Activated T-helper 1 cell treated with anti-CD3 and anti-CD28 coated beads, Interleukin-12 subunit alpha, Interleukin-12 subunit beta, Interleukin-2, Interleukin-4 antibody, amounts not matched to agents 30 ng/mL and 10 ng/mL and 1 ng/mL, durations not matched to agents 14 hours and 24 hours and 36 hours (primary cell): ENCODE measurements at regions not wholly inside any gene's neighbourhood (a gene's known extent, or its start where the extent isn't known, plus 50 kb on each side); places are given as distances from the start of the nearest gene placed in this dataset.

Experiments
- DNase-seq: peaks from one replicate; pipeline ENCODE4 v3.0.0; 2021; ENCODE audit warnings: low spot score
- H3K27ac Mint-ChIP-seq: one replicate; pipeline ENCODE4 v1.8.0; 2021; ENCODE audit warnings: mild to moderate bottlenecking, mixed read lengths
- H3K27me3 Mint-ChIP-seq: one replicate; pipeline ENCODE4 v1.8.0; 2022; ENCODE audit warnings: mild to moderate bottlenecking, moderate library complexity, mixed read lengths; ENCODE audit not compliant: insufficient read depth
- H3K36me3 Mint-ChIP-seq: one replicate; pipeline ENCODE4 v1.8.0; 2021; ENCODE audit warnings: low read depth, mixed read lengths
- H3K4me1 Mint-ChIP-seq: one replicate; pipeline ENCODE4 v1.8.0; 2021; ENCODE audit warnings: low read depth, mixed read lengths
- H3K4me3 Mint-ChIP-seq: one replicate; pipeline ENCODE4 v1.8.0; 2021; ENCODE audit warnings: mild to moderate bottlenecking, moderate library complexity, mixed read lengths
- H3K9me3 Mint-ChIP-seq: one replicate; pipeline ENCODE4 v1.8.0; 2021; ENCODE audit warnings: mixed read lengths
- intact Hi-C: fragments of 100-400 bp; cut with micrococcal nuclease; formaldehyde crosslinking; loops from one replicate; pipeline ENCODE4 v1.15.1; 2024

DNA sequence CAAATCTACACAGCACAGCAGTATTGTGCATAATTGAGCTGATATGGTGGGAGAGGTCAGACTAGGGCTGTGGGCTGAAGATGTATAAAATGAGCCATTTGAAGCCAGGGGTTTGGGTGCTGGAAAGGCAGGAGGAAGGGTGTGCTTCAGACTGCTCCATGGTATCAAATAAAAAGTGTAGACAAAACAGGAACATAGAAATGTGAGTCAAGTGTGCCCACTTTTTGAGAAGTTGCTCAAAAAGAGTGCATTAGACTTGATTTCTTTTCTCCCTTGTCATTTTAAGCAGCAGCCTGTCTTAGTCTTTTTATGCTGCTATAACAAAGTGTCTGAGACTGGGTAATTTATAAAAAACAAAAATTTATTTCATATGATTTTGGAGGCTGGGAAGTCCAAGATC is 55.8 kb upstream of the ZFAND5 start:
- Mint-ChIP-seq H3K9me3 (no peaks in the 10 kb centered on the region), H3K36me3 (no peaks in the 10 kb centered on the region), H3K4me1 (no peaks in the 10 kb centered on the region), H3K27me3 (no peaks in the 10 kb centered on the region), H3K4me3 (no peak overlapping the region), H3K27ac (no peak overlapping the region)
- no peak for DNase-seq
- intact Hi-C loops: no loop called here

DNA sequence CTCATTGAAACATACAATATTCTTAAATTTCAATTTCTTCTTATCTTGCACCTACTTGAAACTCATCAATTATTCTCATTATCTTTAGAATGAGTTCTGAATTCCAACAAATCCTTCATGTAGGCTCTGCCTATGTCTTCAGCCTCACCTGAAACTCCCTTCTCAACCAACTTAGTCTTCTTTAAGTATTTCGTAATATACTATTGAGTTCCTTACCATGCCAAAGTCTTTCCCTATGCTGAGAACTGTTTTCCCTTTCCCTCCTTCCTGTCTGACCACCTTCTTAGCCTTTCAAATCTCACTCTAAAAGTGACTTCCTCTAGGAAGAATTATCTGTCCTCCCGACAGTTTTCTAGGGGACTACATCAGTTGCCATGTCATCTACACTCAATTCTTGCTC is 50.9 kb upstream of the ZFAND5 start:
- intact Hi-C loops: no loop called here
- H3K4me1 Mint-ChIP-seq: no peaks in the 10 kb centered on the region
- H3K4me3 Mint-ChIP-seq: no peak overlapping the region
- peaks cover 4% of the 10 kb centered on the region for H3K27me3 Mint-ChIP-seq
- no peaks in the 10 kb centered on the region for H3K9me3 Mint-ChIP-seq
- no peak for DNase-seq
- H3K36me3 Mint-ChIP-seq: no peaks in the 10 kb centered on the region
- H3K27ac Mint-ChIP-seq: no peak overlapping the region

DNA sequence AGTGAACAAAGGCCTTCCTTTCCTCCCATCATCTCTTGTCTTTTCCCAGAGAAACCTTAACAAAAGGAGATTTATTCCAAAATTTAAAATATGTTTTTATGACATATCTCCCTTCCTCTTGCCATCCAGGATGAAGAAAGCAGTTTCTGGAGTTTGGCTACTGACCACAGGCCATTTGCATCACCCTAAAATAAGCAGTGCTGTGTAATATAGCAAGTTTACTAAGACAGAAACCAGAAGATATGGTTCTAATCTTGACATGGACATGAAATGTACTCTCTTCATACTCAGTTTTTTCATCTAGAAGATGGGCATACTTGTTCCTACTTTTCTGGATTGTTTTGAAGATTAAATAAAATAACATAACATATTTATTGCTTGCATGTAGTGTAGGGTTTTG is 50.2 kb upstream of the ZFAND5 start:
- Mint-ChIP-seq H3K4me1 (no peaks in the 10 kb centered on the region), H3K36me3 (no peaks in the 10 kb centered on the region)
- DNase-seq: no peak

More for the DNA sequence above, 50.2 kb upstream of the ZFAND5 start:
- Mint-ChIP-seq H3K9me3 (no peaks in the 10 kb centered on the region), H3K4me3 (no peak overlapping the region), H3K27me3 (peaks cover 4% of the 10 kb centered on the region), H3K27ac (no peak overlapping the region)
- intact Hi-C loops: no loop called here
